Sigmoid colon (tissue), 6 donors: ENCODE measurements at regions not wholly inside any gene's neighbourhood (a gene's known extent, or its start where the extent isn't known, plus 50 kb on each side); places are given as distances from the start of the nearest gene placed in this dataset.

Experiments
- DNase-seq: peaks from one replicate; pipeline ENCODE4 v3.0.0-alpha.2; 2019
- H3K27ac ChIP-seq, 4 donors: fragments of 200-600 bp; sonication (generic); one replicate each; pipeline ENCODE4 v1.5.1; 2016 to 2019; ENCODE audit warnings: mild to moderate bottlenecking in 1 of 4
- H3K27me3 ChIP-seq, 3 donors: fragments of 200-600 bp; sonication (generic); one replicate each; pipeline ENCODE4 v1.5.1; 2019; ENCODE audit warnings: mild to moderate bottlenecking in 1 of 3
- H3K36me3 ChIP-seq, 4 donors: fragments of 200-600 bp; sonication (generic); one replicate each; pipeline ENCODE4 v1.5.1; 2016 to 2019
- H3K4me1 ChIP-seq, 4 donors: fragments of 200-600 bp; sonication (generic); one replicate each; pipeline ENCODE4 v1.5.1; 2017 to 2019
- H3K4me3 ChIP-seq, 4 donors: fragments of 200-600 bp; sonication (generic); one replicate each; pipeline ENCODE4 v1.5.1; 2017 to 2019; ENCODE audit warnings: mild to moderate bottlenecking in 2 of 4, moderate library complexity in 1 of 4
- H3K9me3 ChIP-seq, 4 donors: fragments of 200-600 bp in 3 of 4; sonication (generic) in 3 of 4; one replicate each; pipeline versions ENCODE4 v1.5.1 to v1.6.1; 2013 to 2019
- CTCF ChIP-seq, 4 experiments: fragments of 450-650 bp in 3 of 4; fragments of 200-600 bp in 1 of 4; IDR thresholded peaks; one replicate each; pipeline ENCODE4 v1.5.1; 2016 to 2019; ENCODE audit warnings: antibody characterized with exemption in 4 of 4, mild to moderate bottlenecking in 3 of 4, moderate library complexity in 2 of 4
- EP300 ChIP-seq, 4 donors: sonication (generic); formaldehyde crosslinking; IDR thresholded peaks; one replicate each; pipeline ENCODE4 v1.6.1; 2017; ENCODE audit warnings: antibody characterized with exemption in 4 of 4
- POLR2A ChIP-seq, 2 donors: fragments of 450-650 bp; IDR thresholded peaks; one replicate each; pipeline ENCODE4 v1.6.1; 2016; ENCODE audit warnings: antibody characterized with exemption in 2 of 2, mild to moderate bottlenecking in 2 of 2, moderate library complexity in 2 of 2
- POLR2AphosphoS5 ChIP-seq, 4 donors: sonication (generic); formaldehyde crosslinking; IDR thresholded peaks; one replicate each; pipeline ENCODE4 v1.6.1; 2017; ENCODE audit warnings: antibody characterized with exemption in 4 of 4
- WGBS, 2 donors: extraction: QIAGEN DNeasy Blood & Tissue Kit; methylation state at CpG; one replicate each; pipeline ENCODE4 v1.1.7; 2013; 5-methylcytosine and 5-hydroxymethylcytosine counted together
- intact Hi-C: fragments of 100-400 bp; cut with DNase I; formaldehyde crosslinking; loops from one replicate; pipeline ENCODE4 v1.15.1; 2023
- donor health status: healthy with polysubstance abuse.
- donor health status: healthy.

DNA sequence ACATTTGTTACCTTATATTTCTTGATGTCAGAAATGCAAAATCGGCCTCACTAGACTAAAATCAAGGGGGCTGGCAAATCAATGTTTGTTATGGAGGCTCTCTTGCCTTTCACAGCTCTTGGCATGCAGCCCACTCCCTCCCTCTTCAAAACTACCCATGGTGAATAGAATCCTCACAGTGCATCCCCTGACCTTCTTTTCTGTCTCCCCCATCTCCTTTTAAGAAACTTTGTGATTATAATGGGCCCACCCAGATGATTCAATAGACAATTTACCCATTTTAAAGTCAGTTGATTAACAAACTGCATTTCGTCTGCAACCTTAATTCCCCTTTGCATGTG, 184.0 kb downstream of the PCDH7 start:
- Histone ChIP-seq H3K4me1 (peaks cover 0 to 32% (median 27%) of the 10 kb centered on the region in 4 donors), H3K4me3 (no peak overlapping the region), H3K27ac (no peak overlapping the region), H3K36me3 (no peaks in the 10 kb centered on the region), H3K27me3 (no peaks in the 10 kb centered on the region), H3K9me3 (no peaks in the 10 kb centered on the region)
- TF ChIP-seq POLR2AphosphoS5 (IDR thresholded peaks at IDR 0.05) (no peak), EP300 (IDR thresholded peaks at IDR 0.05) (no peak), CTCF (IDR thresholded peaks at IDR 0.05) (no peak), POLR2A (IDR thresholded peaks at IDR 0.05) (no peak)
- DNase-seq = no peak
- 19 to 60% methylated on average over 2 of the region's 2 CpGs for WGBS, 2 donors
- intact Hi-C loops = no loop called here

DNA sequence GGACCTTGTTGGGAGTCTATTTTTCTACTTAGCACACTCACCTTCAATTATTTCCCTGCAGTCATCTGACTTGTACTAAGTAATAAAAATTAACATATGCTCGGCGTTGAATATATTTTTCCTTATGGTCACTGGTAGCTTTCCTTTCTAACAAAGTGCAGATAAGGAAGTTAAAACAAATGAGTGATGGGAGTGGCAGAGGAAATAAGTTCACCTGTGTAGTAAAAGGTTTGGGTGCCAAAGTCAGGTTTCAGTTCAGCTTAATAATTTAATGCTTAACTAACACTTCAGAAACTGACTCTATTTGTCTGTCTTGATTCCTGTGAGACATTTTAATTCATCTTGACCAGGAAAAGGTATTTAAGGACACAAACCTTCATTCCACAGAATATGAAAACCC, 184.4 kb downstream of the PCDH7 start:
- 22 to 66% methylated on average over 2 of the region's 2 CpGs for WGBS, 2 donors
- Histone ChIP-seq H3K27ac (no peak overlapping the region), H3K36me3 (no peaks in the 10 kb centered on the region), H3K4me3 (no peak overlapping the region), H3K9me3 (no peaks in the 10 kb centered on the region), H3K4me1 (peaks cover 0 to 32% (median 27%) of the 10 kb centered on the region in 4 donors), H3K27me3 (no peaks in the 10 kb centered on the region)
- no peak for TF ChIP-seq POLR2AphosphoS5 (IDR thresholded peaks at IDR 0.05)
- TF ChIP-seq CTCF (IDR thresholded peaks at IDR 0.05) = no peak
- DNase-seq = no peak
- intact Hi-C loops = no loop called here

- no peak for TF ChIP-seq POLR2A (IDR thresholded peaks at IDR 0.05)
- no peak for TF ChIP-seq EP300 (IDR thresholded peaks at IDR 0.05)
- no peak for TF ChIP-seq CTCF (IDR thresholded peaks at IDR 0.05)
- no peak for TF ChIP-seq POLR2AphosphoS5 (IDR thresholded peaks at IDR 0.05)
- H3K27ac ChIP-seq = no peak overlapping the region
- 6 to 22% methylated on average over 1 of the region's 1 CpG for WGBS, 2 donors
- peaks cover 0 to 12% (median 11%) of the 10 kb centered on the region in 4 donors for H3K4me1 ChIP-seq
- H3K36me3 ChIP-seq = no peaks in the 10 kb centered on the region
- no peak overlapping the region for H3K4me3 ChIP-seq
- H3K27me3 ChIP-seq = no peaks in the 10 kb centered on the region
- H3K9me3 ChIP-seq = no peaks in the 10 kb centered on the region
- DNase-seq = no peak
- intact Hi-C loops = no loop called here
Measured at GRCh38 chr4:30912098-30912714, 192.0 kb downstream of the PCDH7 start.

DNA sequence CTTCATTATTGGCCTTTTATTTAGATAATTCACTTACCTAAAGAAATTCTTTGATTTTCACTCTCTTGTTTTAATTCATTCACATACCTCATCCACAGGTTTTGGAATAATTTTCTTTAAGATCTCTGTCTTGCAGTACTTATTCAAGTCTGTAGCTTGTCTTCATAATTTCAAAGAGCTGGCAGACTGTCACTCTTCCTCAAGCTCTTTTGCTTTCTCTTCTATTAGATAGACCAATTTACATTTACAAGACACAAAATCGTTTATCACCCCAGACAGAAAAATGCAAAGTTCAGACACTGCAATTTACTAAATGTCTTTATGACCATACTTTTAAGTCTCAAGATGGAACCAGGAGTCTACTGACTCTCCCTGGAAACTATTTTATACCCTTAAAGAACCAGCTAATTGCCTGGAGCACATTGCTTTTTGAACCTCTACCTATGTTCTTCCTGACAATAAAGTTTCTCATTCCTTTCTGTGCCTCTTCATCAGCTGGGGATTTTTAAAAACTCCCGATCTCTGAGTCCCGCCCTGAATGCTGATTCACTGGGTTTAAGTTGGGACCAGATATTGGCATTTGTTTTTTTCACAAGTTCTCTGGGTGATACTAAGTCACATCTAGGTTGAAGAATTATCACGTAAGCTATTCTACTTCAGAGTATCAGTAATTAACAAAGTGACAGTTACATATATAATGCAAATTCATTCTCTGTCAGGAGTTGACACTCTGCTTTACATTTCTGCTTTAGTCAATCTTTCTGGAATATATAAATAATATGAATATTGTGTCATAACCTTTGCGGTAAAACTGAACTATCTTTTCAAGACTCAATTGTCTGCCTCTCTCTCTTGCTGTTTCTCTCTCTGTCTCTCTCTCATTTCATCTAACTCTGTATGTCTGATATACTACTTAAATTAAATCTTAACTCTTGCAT, 196.4 kb downstream of the PCDH7 start:
- intact Hi-C loops = no loop called here
- WGBS, 2 donors = 58 to 81% methylated on average over 5 of the region's 5 CpGs

More for the DNA sequence above, 196.4 kb downstream of the PCDH7 start:
- H3K36me3 ChIP-seq = peaks cover 0 to 14% (median 0%) of the 10 kb centered on the region in 4 donors
- no peak overlapping the region for H3K4me3 ChIP-seq
- peaks cover 0 to 15% (median 8%) of the 10 kb centered on the region in 4 donors for H3K4me1 ChIP-seq
- no peaks in the 10 kb centered on the region for H3K9me3 ChIP-seq
- DNase-seq = no peak
- H3K27ac ChIP-seq = no peak overlapping the region
- H3K27me3 ChIP-seq = no peaks in the 10 kb centered on the region
- TF ChIP-seq EP300 (IDR thresholded peaks at IDR 0.05) (no peak), CTCF (IDR thresholded peaks at IDR 0.05) (no peak), POLR2A (IDR thresholded peaks at IDR 0.05) (no peak), POLR2AphosphoS5 (IDR thresholded peaks at IDR 0.05) (no peak)
